NCI-H1417 treated with DMSO at 0.1 percent for 48 hours (cell line): ENCODE measurements at regions not wholly inside any gene's neighbourhood (a gene's known extent, or its start where the extent isn't known, plus 50 kb on each side); places are given as distances from the start of the nearest gene placed in this dataset.
"Not testable (repeated sequence)": the region's sequence is repeated elsewhere in the genome, so short reads cannot be mapped to it uniquely, and the experiment has no call there.

Experiments used
- DNase-seq: peaks from one replicate; lab custom pipeline; 2025; lab: John Stamatoyannopoulos, UW

GRCh38 chr20:47843886-47844567 is 58.7 kb upstream of the SULF2 start:
- no peak for DNase-seq

GRCh38 chr20:47842950-47843349 is 57.7 kb upstream of the SULF2 start:
- not testable (repeated sequence) for DNase-seq

- DNase-seq: not testable (repeated sequence)
These were observed 56.7 kb upstream of the SULF2 start for GRCh38 chr20:47842004-47842403.

- not testable (repeated sequence) for DNase-seq
These were observed 51.1 kb upstream of the SULF2 start for GRCh38 chr20:47836256-47836817.
